GM23338 (cell line): ENCODE measurements at regions not wholly inside any gene's neighbourhood (a gene's known extent, or its start where the extent isn't known, plus 50 kb on each side); places are given as distances from the start of the nearest gene placed in this dataset.

Experiments used
- CREB1 ChIP-seq: fragments of 250-450 bp; sonication (Bioruptor Pico); IDR thresholded peaks from 2 replicates; pipeline ENCODE4 v1.5.0; 2020; ENCODE audit warnings: low read depth, mild to moderate bottlenecking, moderate library complexity
- EZH2 ChIP-seq: fragments of 200-600 bp; sonication (generic); IDR thresholded peaks from one replicate; pipeline ENCODE4 v1.8.0; 2017; ENCODE audit warnings: antibody characterized with exemption, mild to moderate bottlenecking, low read depth; ENCODE audit not compliant: unreplicated experiment
- EZH2phosphoT487 ChIP-seq: fragments of 200-600 bp; sonication (generic); IDR thresholded peaks from one replicate; pipeline ENCODE4 v1.8.1; 2018; ENCODE audit warnings: antibody characterized with exemption; ENCODE audit not compliant: unreplicated experiment
- JUNB ChIP-seq: IDR thresholded peaks from one replicate; pipeline ENCODE4 v1.6.1; 2016; ENCODE audit warnings: antibody characterized with exemption; ENCODE audit not compliant: unreplicated experiment
- NANOG ChIP-seq: IDR thresholded peaks from 2 replicates; pipeline ENCODE4 v1.6.1; 2016; ENCODE audit warnings: antibody characterized with exemption, borderline replicate concordance
- POLR2AphosphoS5 ChIP-seq: IDR thresholded peaks from 2 replicates; pipeline ENCODE4 v1.6.1; 2016; ENCODE audit warnings: antibody characterized with exemption, low read depth
- TF ChIP-seq, protein P1 (sequence below), 2 experiments: fragments of 200-600 bp in 1 of 2; sonication (generic) in 1 of 2; conservative IDR thresholded peaks; 2 replicates each; pipeline versions ENCODE4 v1.5.1 to v1.6.1; 2016 to 2017; ENCODE audit warnings: antibody characterized with exemption in 2 of 2, low read depth in 2 of 2, mild to moderate bottlenecking in 2 of 2, moderate library complexity in 1 of 2
- TF ChIP-seq, protein P2 (sequence below): IDR thresholded peaks from 2 replicates; pipeline ENCODE4 v1.6.1; 2016; ENCODE audit warnings: antibody characterized with exemption

DNA sequence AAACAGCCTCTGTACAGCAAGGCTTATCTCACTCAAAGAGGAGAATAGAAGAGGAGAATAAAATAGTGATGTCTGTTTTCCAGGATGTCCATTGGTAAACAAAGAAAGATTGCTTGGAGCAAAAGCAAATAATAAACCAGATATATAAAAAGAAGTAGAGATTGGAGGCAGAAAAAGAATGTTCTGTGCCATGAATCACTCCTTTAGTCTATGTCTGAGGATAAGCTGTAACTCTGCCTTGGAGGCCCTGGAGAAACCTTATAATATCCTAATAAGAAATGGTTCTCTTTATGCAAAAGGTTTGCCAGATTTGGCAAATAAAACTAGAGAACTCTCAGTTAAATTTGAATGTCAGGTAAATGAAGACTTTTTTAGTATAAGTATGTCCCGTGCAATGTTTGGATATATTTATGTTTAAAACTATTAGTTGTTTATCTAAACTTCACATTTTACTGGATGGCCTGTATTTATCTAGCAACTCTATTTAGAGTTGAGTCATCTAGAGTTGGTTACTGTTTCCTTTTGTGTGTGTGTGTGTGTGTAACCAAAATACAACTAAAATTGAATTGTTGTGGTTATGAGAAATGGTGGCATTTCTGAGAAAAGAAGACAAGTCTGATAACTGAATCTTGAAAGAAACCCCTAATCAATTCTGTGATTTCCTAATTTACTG is 510.3 kb upstream of the SETBP1 start:
- TF ChIP-seq, protein P1, sequence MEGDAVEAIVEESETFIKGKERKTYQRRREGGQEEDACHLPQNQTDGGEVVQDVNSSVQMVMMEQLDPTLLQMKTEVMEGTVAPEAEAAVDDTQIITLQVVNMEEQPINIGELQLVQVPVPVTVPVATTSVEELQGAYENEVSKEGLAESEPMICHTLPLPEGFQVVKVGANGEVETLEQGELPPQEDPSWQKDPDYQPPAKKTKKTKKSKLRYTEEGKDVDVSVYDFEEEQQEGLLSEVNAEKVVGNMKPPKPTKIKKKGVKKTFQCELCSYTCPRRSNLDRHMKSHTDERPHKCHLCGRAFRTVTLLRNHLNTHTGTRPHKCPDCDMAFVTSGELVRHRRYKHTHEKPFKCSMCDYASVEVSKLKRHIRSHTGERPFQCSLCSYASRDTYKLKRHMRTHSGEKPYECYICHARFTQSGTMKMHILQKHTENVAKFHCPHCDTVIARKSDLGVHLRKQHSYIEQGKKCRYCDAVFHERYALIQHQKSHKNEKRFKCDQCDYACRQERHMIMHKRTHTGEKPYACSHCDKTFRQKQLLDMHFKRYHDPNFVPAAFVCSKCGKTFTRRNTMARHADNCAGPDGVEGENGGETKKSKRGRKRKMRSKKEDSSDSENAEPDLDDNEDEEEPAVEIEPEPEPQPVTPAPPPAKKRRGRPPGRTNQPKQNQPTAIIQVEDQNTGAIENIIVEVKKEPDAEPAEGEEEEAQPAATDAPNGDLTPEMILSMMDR (conservative IDR thresholded peaks at IDR 0.05; ENCODE audit: low read depth in 2 of 2) = no peak
- TF ChIP-seq NANOG (no peak), JUNB (no peak), POLR2AphosphoS5 (no peak), EZH2phosphoT487 (no peak), EZH2 (no peak), CREB1 (CRISPR knock-in tag) (no peak)
- TF ChIP-seq, protein P2, sequence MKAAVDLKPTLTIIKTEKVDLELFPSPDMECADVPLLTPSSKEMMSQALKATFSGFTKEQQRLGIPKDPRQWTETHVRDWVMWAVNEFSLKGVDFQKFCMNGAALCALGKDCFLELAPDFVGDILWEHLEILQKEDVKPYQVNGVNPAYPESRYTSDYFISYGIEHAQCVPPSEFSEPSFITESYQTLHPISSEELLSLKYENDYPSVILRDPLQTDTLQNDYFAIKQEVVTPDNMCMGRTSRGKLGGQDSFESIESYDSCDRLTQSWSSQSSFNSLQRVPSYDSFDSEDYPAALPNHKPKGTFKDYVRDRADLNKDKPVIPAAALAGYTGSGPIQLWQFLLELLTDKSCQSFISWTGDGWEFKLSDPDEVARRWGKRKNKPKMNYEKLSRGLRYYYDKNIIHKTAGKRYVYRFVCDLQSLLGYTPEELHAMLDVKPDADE = no peak
